CD4-positive, alpha-beta T cell treated with Interferon alpha-2 for 1 hour (primary cell): ENCODE measurements at regions not wholly inside any gene's neighbourhood (a gene's known extent, or its start where the extent isn't known, plus 50 kb on each side); places are given as distances from the start of the nearest gene placed in this dataset.

Experiments used
- DNase-seq, 2 donors: peaks; one replicate each; pipeline ENCODE4 v3.0.0-alpha.2; 2020 to 2022

DNA sequence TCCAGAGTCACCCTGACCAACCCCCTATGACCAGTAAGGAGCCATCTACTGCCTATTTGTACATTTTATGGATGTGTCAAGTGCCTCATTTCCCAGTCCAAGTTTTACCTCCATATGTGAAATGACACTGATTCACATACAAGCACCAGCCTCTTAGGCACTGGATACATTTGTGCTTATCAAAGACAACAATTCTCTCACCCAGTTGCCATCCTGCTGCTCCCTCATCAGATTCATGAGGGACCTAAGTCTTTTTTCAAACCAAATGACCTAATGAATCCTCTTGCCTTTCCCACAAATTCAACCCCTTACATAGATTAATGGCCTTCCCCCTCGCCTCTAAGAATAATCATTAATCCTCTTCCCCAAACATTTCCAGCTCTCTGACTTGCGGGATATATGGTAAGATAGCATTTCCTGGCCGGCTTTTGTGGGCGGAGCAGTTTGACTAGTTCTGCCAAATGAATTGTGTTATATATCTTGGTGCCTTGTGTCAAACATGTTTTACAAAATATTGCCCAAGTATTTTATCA lies 233.9 kb downstream of the ARAP2 start:
- no peak for DNase-seq

DNA sequence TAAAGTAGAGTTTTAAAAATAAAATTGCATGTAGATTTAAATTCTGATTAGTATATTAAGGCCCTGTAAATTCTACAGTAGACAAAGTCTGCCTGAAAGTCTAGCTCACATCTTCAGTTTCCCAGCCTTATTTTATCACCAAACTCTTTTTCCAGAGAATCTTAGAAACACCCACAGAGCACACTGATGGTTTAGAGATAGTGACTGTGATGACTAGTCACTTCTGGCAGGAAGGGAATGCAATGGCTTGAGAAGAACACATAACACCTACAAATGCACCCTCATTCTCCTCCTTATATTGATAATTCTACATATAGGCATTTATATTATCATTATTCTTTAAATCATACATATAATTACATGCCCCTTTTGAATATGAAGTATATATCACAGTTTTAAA lies 232.9 kb downstream of the ARAP2 start:
- DNase-seq = no peak

DNA sequence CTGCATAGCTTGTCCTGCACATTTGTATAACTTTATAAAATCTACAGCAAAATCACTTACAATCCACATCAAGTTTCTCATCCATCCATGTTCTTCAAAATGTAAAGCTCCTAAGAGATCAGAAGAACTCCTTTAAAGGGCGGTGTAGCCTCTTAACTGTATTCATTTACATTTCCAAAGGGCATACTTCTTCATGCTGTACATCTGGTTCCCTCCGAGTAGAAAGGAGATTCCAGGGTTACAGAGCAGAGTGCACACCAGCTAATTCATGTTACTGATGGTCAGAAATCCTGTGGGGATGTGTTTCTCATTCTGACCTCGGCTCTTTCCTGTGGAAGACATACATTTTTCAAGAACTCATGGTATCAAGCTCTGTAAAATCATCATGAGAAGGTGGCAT lies 231.8 kb downstream of the ARAP2 start:
- no peak for DNase-seq

DNA sequence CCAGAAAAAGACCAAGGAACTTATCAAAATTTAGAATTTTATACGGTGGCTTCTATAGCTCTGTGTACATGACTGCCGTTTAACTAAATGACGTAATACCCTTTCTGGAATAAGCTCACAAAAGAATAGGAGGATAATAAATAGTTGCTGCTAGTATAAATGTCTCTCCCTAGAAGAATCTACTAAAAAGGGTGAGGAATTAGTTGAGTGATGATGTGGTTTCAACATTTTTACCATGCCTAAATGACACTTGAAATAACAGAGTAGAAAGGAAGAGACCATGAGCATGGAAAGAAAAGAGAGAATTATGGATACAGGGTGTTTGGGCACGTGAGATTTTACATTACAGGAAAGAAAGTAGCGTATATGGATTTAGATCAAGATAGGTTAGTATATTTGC lies 231.1 kb downstream of the ARAP2 start:
- DNase-seq = no peak
